ENCODE measurements at regions not wholly inside any gene's neighbourhood (a gene's known extent, or its start where the extent isn't known, plus 50 kb on each side); places are given as distances from the start of the nearest gene placed in this dataset.

GRCh38 chr18:45359275-45360009 lies 255.8 kb upstream of the SLC14A2 start:
- TF ChIP-seq CTCF (IDR thresholded peaks at IDR 0.05): no peak

- TF ChIP-seq CTCF (IDR thresholded peaks at IDR 0.05): no peak
Observed at GRCh38 chr18:45361125-45361851, 254.0 kb upstream of the SLC14A2 start.

- no peak for TF ChIP-seq CTCF (IDR thresholded peaks at IDR 0.05)
Observed at GRCh38 chr18:45363196-45363595, 252.1 kb upstream of the SLC14A2 start.

- no peak for TF ChIP-seq CTCF (IDR thresholded peaks at IDR 0.05)
Observed at GRCh38 chr18:45365835-45366234, 249.4 kb upstream of the SLC14A2 start.

- no peak for TF ChIP-seq CTCF (IDR thresholded peaks at IDR 0.05)
Observed at GRCh38 chr18:45370255-45371010, 244.8 kb upstream of the SLC14A2 start.

- TF ChIP-seq CTCF (IDR thresholded peaks at IDR 0.05): no peak
Observed at GRCh38 chr18:45373286-45373880, 241.9 kb upstream of the SLC14A2 start.

- TF ChIP-seq CTCF (IDR thresholded peaks at IDR 0.05): no peak
Observed at GRCh38 chr18:45374236-45374635, 241.0 kb upstream of the SLC14A2 start.

All from LNCAP (cell line).